HT-29 (cell line): ENCODE measurements at regions not wholly inside any gene's neighbourhood (a gene's known extent, or its start where the extent isn't known, plus 50 kb on each side); places are given as distances from the start of the nearest gene placed in this dataset.

Experiments
- DNase-seq: peaks from one replicate; pipeline ENCODE4 v3.0.0-alpha.2; 2015; ENCODE audit warnings: low spot score

DNA sequence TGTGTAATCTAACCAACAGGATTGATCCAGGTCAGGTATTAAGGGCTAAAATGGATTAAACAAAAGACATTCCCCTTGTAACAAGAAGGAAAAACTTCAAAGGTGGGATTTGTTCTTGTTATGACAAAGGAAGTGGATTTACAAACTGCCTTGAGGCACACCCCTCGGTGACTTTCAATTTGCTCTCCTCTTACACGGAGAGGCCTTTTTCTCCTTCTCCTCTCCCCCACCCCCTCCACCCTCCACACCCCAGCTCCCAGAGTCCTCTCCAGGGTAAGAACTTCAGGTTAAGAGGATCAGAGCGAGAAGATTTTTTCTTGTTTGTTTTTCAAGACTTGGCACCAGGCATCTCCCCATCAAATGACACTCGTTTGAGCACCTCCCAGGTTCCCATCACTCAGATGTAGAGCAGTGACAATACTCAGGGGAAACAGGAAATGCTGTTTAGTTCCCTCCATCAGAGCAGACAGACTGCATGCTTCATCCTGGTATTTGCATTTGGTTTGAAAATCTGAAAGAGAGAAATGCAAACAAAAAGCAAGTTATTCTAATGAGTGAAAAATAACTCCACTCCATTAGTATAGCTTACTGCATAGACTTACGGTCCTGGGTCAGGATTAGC, 77.6 kb upstream of the TMEM260 start:
- DNase-seq = no peak

DNA sequence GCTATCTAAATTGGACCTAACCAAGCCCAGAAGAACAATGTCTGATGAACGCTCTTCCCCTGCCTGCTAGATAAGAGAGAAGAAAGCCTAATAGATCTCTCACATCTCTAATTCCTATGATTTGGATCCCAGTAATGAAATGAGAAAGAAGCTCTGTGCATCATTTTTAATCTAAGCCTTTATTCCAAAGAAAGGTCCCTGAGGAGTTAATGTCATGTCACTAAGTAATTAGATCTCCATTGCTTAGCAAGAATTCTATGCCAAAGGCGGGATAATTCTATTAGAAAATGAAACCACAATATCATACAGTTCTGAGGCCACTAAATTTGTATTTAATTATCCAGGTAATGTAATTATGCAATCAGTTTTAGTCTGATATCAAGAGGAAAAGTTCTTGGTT, 74.2 kb upstream of the TMEM260 start:
- DNase-seq = no peak

DNA sequence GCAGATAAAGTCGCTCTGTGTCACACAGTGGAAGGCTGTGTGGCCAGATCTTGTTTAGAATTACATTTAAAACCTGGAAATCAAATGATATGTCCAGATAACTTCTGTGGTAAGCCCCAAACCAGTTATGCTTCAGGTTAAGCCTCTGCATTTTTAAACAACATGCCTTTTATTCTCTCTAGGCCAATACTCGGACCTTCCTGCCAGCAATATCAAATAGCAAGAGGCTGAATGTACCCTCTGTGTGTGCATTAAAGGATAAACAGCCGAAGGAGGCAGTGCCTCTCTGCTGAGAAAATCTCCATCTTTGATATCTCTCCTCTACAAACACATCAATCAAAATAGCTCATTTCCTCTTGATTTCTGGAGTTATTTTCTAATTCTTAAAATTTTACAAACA, 67.1 kb upstream of the TMEM260 start:
- no peak for DNase-seq

DNA sequence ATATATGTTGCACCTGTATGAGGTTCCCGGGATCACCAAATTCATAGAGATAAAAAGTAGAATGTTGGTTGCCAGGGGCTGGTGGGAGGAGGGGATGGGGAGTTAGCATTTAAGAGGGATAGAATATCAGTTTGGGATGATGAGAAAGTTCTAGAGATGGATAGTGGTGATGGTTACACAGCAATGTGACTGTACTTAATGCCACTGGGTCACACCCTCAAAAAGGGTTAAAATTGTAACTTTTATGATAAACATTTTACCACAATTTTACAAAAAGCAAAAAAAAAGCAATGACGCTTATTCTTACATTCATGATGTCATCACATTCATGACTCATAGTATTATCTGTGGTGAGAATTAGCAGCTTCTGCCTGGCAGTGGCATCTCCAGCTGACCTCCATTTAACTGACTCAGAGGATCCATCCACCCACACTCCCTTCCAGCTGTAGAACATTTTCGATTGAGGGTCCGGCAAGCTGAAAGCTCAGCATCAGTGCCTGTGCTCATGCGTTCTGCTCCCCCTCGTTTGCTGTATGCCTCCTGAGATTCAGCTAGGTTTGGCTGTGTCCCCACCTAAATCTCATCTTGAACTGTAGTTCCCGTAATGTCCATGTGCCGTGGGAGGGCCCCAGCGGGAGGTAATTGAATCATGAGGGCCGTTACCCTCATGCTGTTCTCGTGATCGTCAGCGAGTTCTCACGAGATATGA, 64.8 kb upstream of the TMEM260 start:
- no peak for DNase-seq

DNA sequence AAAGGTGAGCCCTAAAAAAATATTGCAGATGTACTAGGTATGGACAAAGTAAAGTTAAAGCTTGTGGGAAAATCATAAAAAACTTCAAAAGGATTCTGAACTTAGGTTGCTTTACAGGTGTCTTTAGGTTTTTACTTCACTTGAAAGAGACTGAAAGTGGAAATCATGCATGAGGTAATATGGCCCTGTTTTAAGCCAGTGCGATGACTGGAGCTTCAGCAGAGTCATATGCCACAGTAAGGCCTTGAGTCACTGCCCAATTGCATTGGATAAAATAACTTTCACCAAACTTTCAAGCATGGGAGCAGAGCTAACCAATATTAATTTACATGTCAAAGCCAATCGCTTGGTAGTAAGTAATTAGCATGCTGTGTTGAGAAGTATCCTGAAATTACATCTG, 63.9 kb upstream of the TMEM260 start:
- no peak for DNase-seq

DNA sequence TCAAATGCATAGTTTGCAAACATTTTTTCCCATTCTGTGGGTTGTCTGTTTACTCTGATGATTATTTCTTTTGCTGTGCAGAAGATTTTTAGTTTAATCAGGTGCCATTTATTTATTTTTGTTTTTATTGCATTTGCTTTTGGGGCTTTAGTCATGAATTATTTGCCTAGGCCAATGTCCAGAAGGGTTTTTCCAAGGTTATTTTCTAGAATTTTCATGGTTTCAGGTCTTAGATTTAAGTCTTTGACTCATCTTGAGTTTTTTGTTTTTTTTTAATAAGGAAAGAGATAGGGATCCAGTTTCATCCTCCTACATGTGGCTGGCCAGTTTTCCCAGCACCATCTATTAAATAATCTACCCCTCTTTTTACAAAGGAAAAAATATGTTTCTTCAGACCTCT, 57.2 kb upstream of the TMEM260 start:
- no peak for DNase-seq

DNA sequence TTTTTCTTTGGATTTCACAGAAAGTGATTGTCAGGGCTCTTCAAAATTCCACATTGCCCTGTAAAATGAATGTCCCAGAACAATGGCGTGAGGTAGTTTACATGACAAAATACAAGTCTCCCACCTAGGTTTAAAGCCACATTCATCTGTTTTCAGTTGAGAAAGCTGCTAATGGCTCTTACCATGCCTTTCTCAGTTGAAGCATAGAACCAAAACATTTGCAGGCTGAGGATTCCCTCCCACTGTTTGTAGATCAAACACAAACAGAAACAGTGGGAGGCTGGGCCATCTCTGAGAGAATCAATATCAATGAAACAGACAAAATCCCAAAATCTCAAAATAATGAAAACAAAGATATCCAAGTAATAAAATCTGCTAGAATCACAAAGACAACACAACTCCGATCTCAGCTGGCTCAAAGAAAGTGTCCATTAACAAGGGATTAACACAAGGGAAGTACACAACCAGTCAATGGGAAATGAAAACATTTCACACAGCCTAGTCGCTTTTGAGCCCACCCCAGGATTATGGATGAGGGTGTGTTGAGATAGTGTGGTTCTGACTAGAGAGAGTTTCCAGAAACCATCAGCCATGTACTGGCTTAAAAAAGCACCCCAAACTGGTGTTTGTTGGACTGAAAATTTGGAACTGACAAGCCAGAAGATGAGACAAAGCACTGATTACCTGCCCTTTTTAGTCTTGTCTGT, 54.5 kb upstream of the TMEM260 start:
- DNase-seq = no peak

DNA sequence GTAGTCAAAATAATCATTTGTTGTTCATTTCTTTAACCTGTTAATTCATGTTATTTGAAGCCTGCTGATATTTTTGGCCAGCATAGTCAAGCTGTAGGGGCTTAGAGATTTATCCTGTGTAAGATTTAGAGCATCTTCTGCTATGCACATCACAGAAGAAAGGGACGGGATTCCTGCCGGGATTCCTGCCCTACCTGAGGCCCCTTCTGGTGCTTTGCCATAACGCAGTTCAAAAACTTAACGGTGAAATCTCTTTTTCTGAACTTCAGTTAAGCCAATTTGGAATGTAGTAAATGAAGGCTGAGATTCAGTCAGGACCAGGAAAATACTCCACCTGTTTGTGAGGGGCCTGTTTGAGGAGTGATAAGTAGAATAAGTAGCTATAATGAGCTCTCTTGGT, 50.7 kb upstream of the TMEM260 start:
- no peak for DNase-seq
